Liver (tissue), 7 donors: ENCODE measurements at regions not wholly inside any gene's neighbourhood (a gene's known extent, or its start where the extent isn't known, plus 50 kb on each side); places are given as distances from the start of the nearest gene placed in this dataset.

Experiments used
- DNase-seq: peaks from one replicate; pipeline ENCODE4 v3.0.0-alpha.2; 2017; ENCODE audit warnings: low spot score
- H3K27ac ChIP-seq, 2 donors: one replicate each; pipeline ENCODE4 v1.7.0; 2013; ENCODE audit warnings: inconsistent platforms in 2 of 2, low read length in 2 of 2, control low read depth in 1 of 2, low read depth in 1 of 2, mild to moderate bottlenecking in 1 of 2
- H3K27me3 ChIP-seq, 4 donors: one replicate each; pipeline versions ENCODE4 v1.6.1 to v1.7.0; 2013; ENCODE audit warnings: low read length in 3 of 4, inconsistent platforms in 1 of 4, mild to moderate bottlenecking in 1 of 4, moderate library complexity in 1 of 4; ENCODE audit not compliant: control insufficient read depth in 4 of 4, insufficient read depth in 4 of 4
- H3K36me3 ChIP-seq, 4 donors: one replicate each; pipeline versions ENCODE4 v1.6.1 to v1.7.0; 2013; ENCODE audit warnings: low read length in 3 of 4, mild to moderate bottlenecking in 3 of 4, low read depth in 1 of 4, moderate library complexity in 1 of 4; ENCODE audit not compliant: control insufficient read depth in 4 of 4, insufficient read depth in 3 of 4
- H3K4me1 ChIP-seq, 4 donors: one replicate each; pipeline versions ENCODE4 v1.6.1 to v1.7.0; 2013; ENCODE audit warnings: low read length in 3 of 4, mild to moderate bottlenecking in 3 of 4, moderate library complexity in 1 of 4; ENCODE audit not compliant: control insufficient read depth in 4 of 4, insufficient read depth in 4 of 4
- H3K4me3 ChIP-seq, 3 donors: one replicate each; pipeline versions ENCODE4 v1.6.1 to v1.7.0; 2013; ENCODE audit warnings: low read length in 3 of 3, control low read depth in 1 of 3, low read depth in 1 of 3, mild to moderate bottlenecking in 1 of 3
- H3K9ac ChIP-seq, 2 donors: one replicate each; pipeline ENCODE4 v1.7.0; 2013; ENCODE audit warnings: low read length in 2 of 2, mild to moderate bottlenecking in 2 of 2, moderate library complexity in 2 of 2, control low read depth in 1 of 2, low read depth in 1 of 2
- H3K9me3 ChIP-seq, 4 donors: one replicate each; pipeline versions ENCODE4 v1.6.1 to v1.7.0; 2013; ENCODE audit warnings: low read length in 3 of 4; ENCODE audit not compliant: control insufficient read depth in 4 of 4
- EGR1 ChIP-seq, 2 donors: IDR thresholded peaks; 2 replicates each; pipeline ENCODE4 v1.6.1; 2016 to 2018; ENCODE audit warnings: antibody characterized with exemption in 2 of 2, low read depth in 2 of 2
- FOXA1 ChIP-seq: IDR thresholded peaks from 2 replicates; pipeline ENCODE4 v1.6.1; 2016; ENCODE audit warnings: antibody characterized with exemption
- FOXA2 ChIP-seq: IDR thresholded peaks from 2 replicates; pipeline ENCODE4 v1.6.1; 2016; ENCODE audit warnings: antibody characterized with exemption
- GABPA ChIP-seq, 2 donors: IDR thresholded peaks in 1 of 2; conservative IDR thresholded peaks in 1 of 2; 2 replicates each; pipeline ENCODE4 v1.6.1; 2016; ENCODE audit warnings: antibody characterized with exemption in 2 of 2, mild to moderate bottlenecking in 1 of 2, moderate library complexity in 1 of 2
- HNF4A ChIP-seq, 2 donors: conservative IDR thresholded peaks; 2 replicates each; pipeline ENCODE4 v1.6.1; 2016; ENCODE audit warnings: antibody characterized with exemption in 2 of 2, mild to moderate bottlenecking in 2 of 2
- HNF4G ChIP-seq: IDR thresholded peaks from 2 replicates; pipeline ENCODE4 v1.6.1; 2016; ENCODE audit warnings: antibody characterized with exemption
- JUND ChIP-seq, 2 donors: IDR thresholded peaks; 2 replicates each; pipeline ENCODE4 v1.6.1; 2016; ENCODE audit warnings: antibody characterized with exemption in 2 of 2
- NR2F2 ChIP-seq: IDR thresholded peaks from 2 replicates; pipeline ENCODE4 v1.6.1; 2016; ENCODE audit warnings: antibody characterized with exemption
- RAD21 ChIP-seq, 2 donors: IDR thresholded peaks; 2 replicates each; pipeline ENCODE4 v1.6.1; 2016; ENCODE audit warnings: antibody characterized with exemption in 2 of 2, mild to moderate bottlenecking in 2 of 2
- SP1 ChIP-seq: IDR thresholded peaks from 2 replicates; pipeline ENCODE4 v1.6.1; 2018; ENCODE audit warnings: antibody characterized with exemption, mild to moderate bottlenecking
- TAF1 ChIP-seq: conservative IDR thresholded peaks from 2 replicates; pipeline ENCODE4 v1.6.1; 2016; ENCODE audit warnings: antibody characterized with exemption, mild to moderate bottlenecking
- YY1 ChIP-seq: IDR thresholded peaks from 2 replicates; pipeline ENCODE4 v1.6.1; 2016; ENCODE audit warnings: antibody characterized with exemption, mild to moderate bottlenecking
- WGBS: extraction: QIAGEN DNeasy Blood & Tissue Kit; methylation state at CpG from one replicate; pipeline ENCODE4 v1.1.7; 2013; 5-methylcytosine and 5-hydroxymethylcytosine counted together
- TF ChIP-seq, protein P1 (sequence below): IDR thresholded peaks from 2 replicates; pipeline ENCODE4 v1.6.1; 2016; ENCODE audit warnings: antibody characterized with exemption
- TF ChIP-seq, protein P2 (sequence below): IDR thresholded peaks from 2 replicates; pipeline ENCODE4 v1.6.1; 2016; ENCODE audit warnings: antibody characterized with exemption
- TF ChIP-seq, protein P3 (sequence below): IDR thresholded peaks from 2 replicates; pipeline ENCODE4 v1.6.1; 2016; ENCODE audit warnings: antibody characterized with exemption
- TF ChIP-seq, protein P4 (sequence below): IDR thresholded peaks from 2 replicates; pipeline ENCODE4 v1.6.1; 2016; ENCODE audit warnings: antibody characterized with exemption, mild to moderate bottlenecking
- donor health status: healthy.
- donor health status: healthy.
- donor health status: healthy.
- donor health status: healthy.

DNA sequence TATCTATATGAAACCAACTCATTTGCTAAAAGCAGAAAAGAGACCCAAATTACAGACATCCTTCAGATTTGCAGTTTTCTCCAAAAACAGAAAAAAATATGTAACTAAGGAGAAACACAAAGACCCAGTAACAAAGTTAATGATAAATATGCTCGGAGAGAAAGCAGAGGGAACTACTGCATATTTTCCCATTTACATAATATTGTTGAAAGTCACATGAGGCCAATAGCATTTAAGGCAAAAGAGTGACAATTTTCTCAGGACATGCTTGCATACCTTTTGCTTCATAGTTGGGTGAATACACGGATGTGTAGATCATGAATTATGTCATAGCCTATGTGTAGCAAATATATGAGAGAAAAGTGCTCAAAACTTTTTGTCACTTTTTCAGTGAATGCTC lies 310.3 kb downstream of the EFNB2 start:
- no peaks in the 10 kb centered on the region for H3K4me1 ChIP-seq
- WGBS: 64% methylated on average over 2 of the region's 2 CpGs
- H3K4me3 ChIP-seq: no peak overlapping the region
- H3K9ac ChIP-seq: no peak overlapping the region
- no peak for DNase-seq
- H3K36me3 ChIP-seq: no peaks in the 10 kb centered on the region
- no peaks in the 10 kb centered on the region for H3K9me3 ChIP-seq
- H3K27ac ChIP-seq: no peak overlapping the region
- H3K27me3 ChIP-seq: no peaks in the 10 kb centered on the region
- no peak for TF ChIP-seq NR2F2

DNA sequence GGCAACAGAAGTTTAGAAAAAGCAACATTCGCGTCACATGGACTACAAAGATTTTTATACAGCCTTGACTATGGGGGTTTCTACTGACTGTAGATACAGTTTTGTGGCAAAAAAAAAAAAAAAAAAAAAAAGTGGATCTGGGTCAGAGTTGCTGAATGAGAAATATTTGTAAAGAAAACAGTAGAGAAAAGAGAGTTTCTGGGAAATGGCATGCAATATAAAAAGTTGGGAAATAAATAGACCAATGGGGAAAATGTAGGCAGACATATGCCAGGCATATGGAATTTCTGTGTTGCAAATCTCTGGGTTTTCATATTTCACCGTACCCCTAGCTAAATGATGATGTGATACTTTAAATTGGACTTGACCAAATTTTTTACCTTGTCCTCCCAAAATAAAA lies 315.3 kb downstream of the EFNB2 start:
- no peaks in the 10 kb centered on the region for H3K36me3 ChIP-seq
- H3K27me3 ChIP-seq: no peaks in the 10 kb centered on the region
- H3K9me3 ChIP-seq: no peaks in the 10 kb centered on the region
- no peak overlapping the region for H3K27ac ChIP-seq
- TF ChIP-seq, protein P1, sequence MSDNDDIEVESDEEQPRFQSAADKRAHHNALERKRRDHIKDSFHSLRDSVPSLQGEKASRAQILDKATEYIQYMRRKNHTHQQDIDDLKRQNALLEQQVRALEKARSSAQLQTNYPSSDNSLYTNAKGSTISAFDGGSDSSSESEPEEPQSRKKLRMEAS: no peak
- TF ChIP-seq, protein P2, sequence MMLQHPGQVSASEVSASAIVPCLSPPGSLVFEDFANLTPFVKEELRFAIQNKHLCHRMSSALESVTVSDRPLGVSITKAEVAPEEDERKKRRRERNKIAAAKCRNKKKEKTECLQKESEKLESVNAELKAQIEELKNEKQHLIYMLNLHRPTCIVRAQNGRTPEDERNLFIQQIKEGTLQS: no peak
- TF ChIP-seq RAD21 (IDR thresholded peaks at IDR 0.05) (no peak), HNF4A (conservative IDR thresholded peaks at IDR 0.05) (no peak), FOXA1 (no peak), TAF1 (no peak), FOXA2 (no peak), SP1 (no peak), HNF4G (no peak), NR2F2 (no peak), YY1 (no peak), JUND (IDR thresholded peaks at IDR 0.05) (no peak), EGR1 (IDR thresholded peaks at IDR 0.05; ENCODE audit: low read depth in 2 of 2) (no peak), GABPA (IDR thresholded peaks at IDR 0.05 in 1 of 2, conservative IDR thresholded peaks at IDR 0.05 in 1 of 2) (no peak)
- TF ChIP-seq, protein P3, sequence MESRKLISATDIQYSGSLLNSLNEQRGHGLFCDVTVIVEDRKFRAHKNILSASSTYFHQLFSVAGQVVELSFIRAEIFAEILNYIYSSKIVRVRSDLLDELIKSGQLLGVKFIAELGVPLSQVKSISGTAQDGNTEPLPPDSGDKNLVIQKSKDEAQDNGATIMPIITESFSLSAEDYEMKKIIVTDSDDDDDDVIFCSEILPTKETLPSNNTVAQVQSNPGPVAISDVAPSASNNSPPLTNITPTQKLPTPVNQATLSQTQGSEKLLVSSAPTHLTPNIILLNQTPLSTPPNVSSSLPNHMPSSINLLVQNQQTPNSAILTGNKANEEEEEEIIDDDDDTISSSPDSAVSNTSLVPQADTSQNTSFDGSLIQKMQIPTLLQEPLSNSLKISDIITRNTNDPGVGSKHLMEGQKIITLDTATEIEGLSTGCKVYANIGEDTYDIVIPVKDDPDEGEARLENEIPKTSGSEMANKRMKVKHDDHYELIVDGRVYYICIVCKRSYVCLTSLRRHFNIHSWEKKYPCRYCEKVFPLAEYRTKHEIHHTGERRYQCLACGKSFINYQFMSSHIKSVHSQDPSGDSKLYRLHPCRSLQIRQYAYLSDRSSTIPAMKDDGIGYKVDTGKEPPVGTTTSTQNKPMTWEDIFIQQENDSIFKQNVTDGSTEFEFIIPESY: no peak
- TF ChIP-seq, protein P4, sequence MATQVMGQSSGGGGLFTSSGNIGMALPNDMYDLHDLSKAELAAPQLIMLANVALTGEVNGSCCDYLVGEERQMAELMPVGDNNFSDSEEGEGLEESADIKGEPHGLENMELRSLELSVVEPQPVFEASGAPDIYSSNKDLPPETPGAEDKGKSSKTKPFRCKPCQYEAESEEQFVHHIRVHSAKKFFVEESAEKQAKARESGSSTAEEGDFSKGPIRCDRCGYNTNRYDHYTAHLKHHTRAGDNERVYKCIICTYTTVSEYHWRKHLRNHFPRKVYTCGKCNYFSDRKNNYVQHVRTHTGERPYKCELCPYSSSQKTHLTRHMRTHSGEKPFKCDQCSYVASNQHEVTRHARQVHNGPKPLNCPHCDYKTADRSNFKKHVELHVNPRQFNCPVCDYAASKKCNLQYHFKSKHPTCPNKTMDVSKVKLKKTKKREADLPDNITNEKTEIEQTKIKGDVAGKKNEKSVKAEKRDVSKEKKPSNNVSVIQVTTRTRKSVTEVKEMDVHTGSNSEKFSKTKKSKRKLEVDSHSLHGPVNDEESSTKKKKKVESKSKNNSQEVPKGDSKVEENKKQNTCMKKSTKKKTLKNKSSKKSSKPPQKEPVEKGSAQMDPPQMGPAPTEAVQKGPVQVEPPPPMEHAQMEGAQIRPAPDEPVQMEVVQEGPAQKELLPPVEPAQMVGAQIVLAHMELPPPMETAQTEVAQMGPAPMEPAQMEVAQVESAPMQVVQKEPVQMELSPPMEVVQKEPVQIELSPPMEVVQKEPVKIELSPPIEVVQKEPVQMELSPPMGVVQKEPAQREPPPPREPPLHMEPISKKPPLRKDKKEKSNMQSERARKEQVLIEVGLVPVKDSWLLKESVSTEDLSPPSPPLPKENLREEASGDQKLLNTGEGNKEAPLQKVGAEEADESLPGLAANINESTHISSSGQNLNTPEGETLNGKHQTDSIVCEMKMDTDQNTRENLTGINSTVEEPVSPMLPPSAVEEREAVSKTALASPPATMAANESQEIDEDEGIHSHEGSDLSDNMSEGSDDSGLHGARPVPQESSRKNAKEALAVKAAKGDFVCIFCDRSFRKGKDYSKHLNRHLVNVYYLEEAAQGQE: no peak
- H3K4me3 ChIP-seq: no peak overlapping the region
- 59% methylated on average over 3 of the region's 3 CpGs for WGBS
- H3K4me1 ChIP-seq: no peaks in the 10 kb centered on the region
- DNase-seq: no peak
- H3K9ac ChIP-seq: no peak overlapping the region
